MM.1S (cell line): ENCODE measurements at regions not wholly inside any gene's neighbourhood (a gene's known extent, or its start where the extent isn't known, plus 50 kb on each side); places are given as distances from the start of the nearest gene placed in this dataset.

Experiments used
- DNase-seq: peaks from one replicate; pipeline ENCODE4 v3.0.0-alpha.2; 2015
- H2AFZ ChIP-seq: fragments of 300-600 bp; sonication (generic); 2 replicates; pipeline ENCODE4 v1.6.0; 2016; ENCODE audit warnings: antibody characterized with exemption, low read length
- H3F3A ChIP-seq: fragments of 300-600 bp; sonication (generic); 2 replicates; pipeline ENCODE4 v1.6.1; 2016; ENCODE audit warnings: mild to moderate bottlenecking, antibody characterized with exemption, low read length, moderate library complexity, mixed read lengths; ENCODE audit not compliant: insufficient read depth
- H3K27ac ChIP-seq: fragments of 300-600 bp; sonication (generic); 2 replicates; pipeline ENCODE4 v1.5.1; 2016; ENCODE audit warnings: mild to moderate bottlenecking, low read length
- H3K27me3 ChIP-seq: fragments of 300-600 bp; sonication (generic); replicated peaks from 2 replicates; pipeline ENCODE4 v1.6.0; 2016; ENCODE audit warnings: low read length; ENCODE audit not compliant: insufficient read depth
- H3K36me3 ChIP-seq: fragments of 300-600 bp; sonication (generic); replicated peaks from 2 replicates; pipeline ENCODE4 v1.6.1; 2016; ENCODE audit warnings: mild to moderate bottlenecking, low read length, mixed read lengths; ENCODE audit not compliant: insufficient read depth
- H3K4me1 ChIP-seq: fragments of 300-600 bp; sonication (generic); 2 replicates; pipeline ENCODE4 v1.6.1; 2016; ENCODE audit warnings: low read length, mixed read lengths
- H3K4me2 ChIP-seq: fragments of 300-600 bp; sonication (generic); 2 replicates; pipeline ENCODE4 v1.6.0; 2016; ENCODE audit warnings: low read depth, low read length
- H3K4me3 ChIP-seq: fragments of 300-600 bp; sonication (generic); 2 replicates; pipeline ENCODE4 v1.5.1; 2016; ENCODE audit warnings: low read length, mixed read lengths
- H3K79me2 ChIP-seq: fragments of 300-600 bp; sonication (generic); 2 replicates; pipeline ENCODE4 v1.6.1; 2016; ENCODE audit warnings: mixed run types, low read length, mixed read lengths
- H3K9ac ChIP-seq: fragments of 300-600 bp; sonication (generic); 2 replicates; pipeline ENCODE4 v1.6.1; 2016; ENCODE audit warnings: low read length, mixed read lengths
- H3K9me2 ChIP-seq: fragments of 300-600 bp; sonication (generic); replicated peaks from 2 replicates; pipeline ENCODE4 v1.6.1; 2016; ENCODE audit warnings: mild to moderate bottlenecking, low read length, mixed read lengths; ENCODE audit not compliant: insufficient read depth
- H3K9me3 ChIP-seq: fragments of 300-600 bp; sonication (generic); replicated peaks from 2 replicates; pipeline ENCODE4 v1.6.1; 2016; ENCODE audit warnings: mild to moderate bottlenecking, low read length, mixed read lengths; ENCODE audit not compliant: insufficient read depth
- H4K20me1 ChIP-seq: fragments of 300-600 bp; sonication (generic); 2 replicates; pipeline ENCODE4 v1.6.1; 2016; ENCODE audit warnings: mild to moderate bottlenecking, low read length, moderate library complexity, mixed read lengths; ENCODE audit not compliant: insufficient read depth
- EZH2 ChIP-seq: fragments of 300-600 bp; sonication (generic); optimal IDR thresholded peaks from 2 replicates; pipeline ENCODE3; 2017; ENCODE audit warnings: low read depth, mild to moderate bottlenecking, antibody characterized with exemption, low read length, mixed read lengths
- EZH2phosphoT487 ChIP-seq: fragments of 300-600 bp; sonication (generic); IDR thresholded peaks from 2 replicates; pipeline ENCODE4 v1.6.1; 2018; ENCODE audit warnings: antibody characterized with exemption, low read length
- TF ChIP-seq, protein P1 (sequence below): fragments of 300-600 bp; sonication (generic); IDR thresholded peaks from 2 replicates; pipeline ENCODE4 v1.5.1; 2016; ENCODE audit warnings: antibody characterized with exemption, low read length, mixed read lengths

DNA sequence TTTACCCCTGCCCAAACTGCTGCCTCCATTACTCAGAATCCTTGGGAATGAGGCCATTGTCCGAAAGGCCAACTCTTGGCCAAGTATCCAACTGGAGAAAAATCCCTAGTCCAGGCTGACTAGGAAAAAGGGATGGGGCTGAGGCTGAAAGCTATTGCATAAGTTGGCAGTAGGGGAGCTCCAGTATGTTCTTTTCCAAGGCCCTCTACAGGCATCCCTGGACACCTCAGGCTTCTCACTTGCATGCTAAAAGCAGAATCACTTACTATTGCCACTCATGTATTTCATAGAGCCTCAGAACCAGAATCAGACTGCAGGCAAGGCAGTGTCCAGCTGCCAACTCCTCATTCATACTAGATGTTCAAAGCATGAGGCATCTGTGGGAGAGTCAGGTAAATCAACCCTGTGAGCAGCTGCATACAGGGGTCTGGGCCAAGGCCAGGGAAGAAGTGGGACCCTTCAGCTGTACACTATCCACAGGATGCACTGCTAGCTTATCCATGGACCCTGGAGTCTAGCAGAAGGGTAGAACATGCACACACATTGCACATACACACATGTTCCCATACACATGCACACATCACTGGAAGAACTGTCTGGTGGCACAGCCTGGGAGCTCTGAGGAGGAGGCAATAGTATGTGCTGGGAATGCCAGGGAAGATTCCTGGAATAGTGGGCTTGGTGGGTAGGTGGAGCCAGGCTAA lies 195.3 kb downstream of the C1orf94 start:
- H3K4me2 ChIP-seq: no peak overlapping the region
- H3K79me2 ChIP-seq: no peaks in the 10 kb centered on the region
- TF ChIP-seq EZH2: no peak
- no peak for TF ChIP-seq EZH2phosphoT487
- TF ChIP-seq, protein P1, sequence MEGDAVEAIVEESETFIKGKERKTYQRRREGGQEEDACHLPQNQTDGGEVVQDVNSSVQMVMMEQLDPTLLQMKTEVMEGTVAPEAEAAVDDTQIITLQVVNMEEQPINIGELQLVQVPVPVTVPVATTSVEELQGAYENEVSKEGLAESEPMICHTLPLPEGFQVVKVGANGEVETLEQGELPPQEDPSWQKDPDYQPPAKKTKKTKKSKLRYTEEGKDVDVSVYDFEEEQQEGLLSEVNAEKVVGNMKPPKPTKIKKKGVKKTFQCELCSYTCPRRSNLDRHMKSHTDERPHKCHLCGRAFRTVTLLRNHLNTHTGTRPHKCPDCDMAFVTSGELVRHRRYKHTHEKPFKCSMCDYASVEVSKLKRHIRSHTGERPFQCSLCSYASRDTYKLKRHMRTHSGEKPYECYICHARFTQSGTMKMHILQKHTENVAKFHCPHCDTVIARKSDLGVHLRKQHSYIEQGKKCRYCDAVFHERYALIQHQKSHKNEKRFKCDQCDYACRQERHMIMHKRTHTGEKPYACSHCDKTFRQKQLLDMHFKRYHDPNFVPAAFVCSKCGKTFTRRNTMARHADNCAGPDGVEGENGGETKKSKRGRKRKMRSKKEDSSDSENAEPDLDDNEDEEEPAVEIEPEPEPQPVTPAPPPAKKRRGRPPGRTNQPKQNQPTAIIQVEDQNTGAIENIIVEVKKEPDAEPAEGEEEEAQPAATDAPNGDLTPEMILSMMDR: no peak
- H3K9me2 ChIP-seq: no peaks in the 10 kb centered on the region
- H3K4me1 ChIP-seq: no peaks in the 10 kb centered on the region
- H2AFZ ChIP-seq: no peak overlapping the region
- H3K27ac ChIP-seq: no peak overlapping the region
- no peaks in the 10 kb centered on the region for H3K36me3 ChIP-seq
- peaks cover 41% of the 10 kb centered on the region for H3K27me3 ChIP-seq
- DNase-seq: no peak
- H3K9ac ChIP-seq: no peak overlapping the region
- H3K9me3 ChIP-seq: no peaks in the 10 kb centered on the region
- no peaks in the 10 kb centered on the region for H4K20me1 ChIP-seq
- no peaks in the 10 kb centered on the region for H3F3A ChIP-seq
- H3K4me3 ChIP-seq: no peak overlapping the region

DNA sequence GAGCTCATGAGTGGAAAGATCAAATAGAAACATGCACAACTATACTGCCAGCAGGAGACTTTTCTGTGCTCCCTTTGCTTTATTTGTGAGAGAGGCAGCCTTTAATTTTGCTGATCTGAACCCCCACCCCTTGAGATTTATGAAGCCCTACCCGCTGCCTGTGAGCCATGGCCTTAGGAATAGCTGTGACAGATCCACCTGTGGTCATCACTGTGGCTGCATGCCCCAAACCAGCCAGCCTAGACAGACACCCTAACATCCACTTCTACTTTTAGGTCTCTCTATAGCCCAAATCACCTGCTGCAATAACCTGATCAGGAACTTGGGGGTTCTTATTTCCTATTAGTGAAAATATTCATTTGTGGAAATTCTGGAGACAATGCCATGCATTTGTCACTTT lies 196.2 kb downstream of the C1orf94 start:
- no peak overlapping the region for H3K9ac ChIP-seq
- H3K4me1 ChIP-seq: no peaks in the 10 kb centered on the region
- no peaks in the 10 kb centered on the region for H3K9me3 ChIP-seq
- no peak overlapping the region for H3K4me2 ChIP-seq
- H2AFZ ChIP-seq: no peak overlapping the region
- H4K20me1 ChIP-seq: no peaks in the 10 kb centered on the region
- H3K27me3 ChIP-seq: peaks cover 42% of the 10 kb centered on the region
- no peak overlapping the region for H3K27ac ChIP-seq
- H3K9me2 ChIP-seq: no peaks in the 10 kb centered on the region
- TF ChIP-seq EZH2phosphoT487: no peak
- TF ChIP-seq, protein P1: no peak
- no peak for TF ChIP-seq EZH2
- DNase-seq: no peak
- H3F3A ChIP-seq: no peaks in the 10 kb centered on the region
- no peaks in the 10 kb centered on the region for H3K79me2 ChIP-seq
- H3K4me3 ChIP-seq: no peak overlapping the region
- no peaks in the 10 kb centered on the region for H3K36me3 ChIP-seq

DNA sequence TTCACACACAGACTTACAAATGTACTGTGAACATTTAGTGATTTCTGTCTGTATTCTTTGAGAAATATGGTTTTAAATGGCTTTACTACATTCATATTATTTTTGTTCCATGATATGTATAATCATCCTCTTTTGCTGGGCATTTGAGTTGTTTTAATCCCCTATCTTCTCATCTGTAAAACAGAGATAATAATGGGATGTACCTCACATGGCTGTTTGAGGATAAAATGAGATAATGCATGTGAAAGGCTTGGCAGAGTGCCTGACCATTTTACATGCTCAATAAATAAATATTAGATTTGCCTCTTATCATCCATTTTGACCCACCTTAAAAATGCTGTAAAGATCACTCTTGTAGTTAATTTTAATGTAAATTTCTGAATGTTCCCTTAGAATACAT lies 197.2 kb downstream of the C1orf94 start:
- Histone ChIP-seq H3K4me1 (no peaks in the 10 kb centered on the region), H3K4me3 (no peak overlapping the region), H2AFZ (no peak overlapping the region), H4K20me1 (no peaks in the 10 kb centered on the region), H3K27ac (no peak overlapping the region), H3K9ac (no peak overlapping the region), H3K9me3 (no peaks in the 10 kb centered on the region), H3K4me2 (no peak overlapping the region), H3F3A (no peaks in the 10 kb centered on the region), H3K27me3 (peaks cover 35% of the 10 kb centered on the region), H3K36me3 (no peaks in the 10 kb centered on the region), H3K79me2 (no peaks in the 10 kb centered on the region), H3K9me2 (no peaks in the 10 kb centered on the region)
- TF ChIP-seq, protein P1: no peak
- TF ChIP-seq EZH2 (no peak), EZH2phosphoT487 (no peak)
- DNase-seq: no peak
